ENCODE measurements at regions not wholly inside any gene's neighbourhood (a gene's known extent, or its start where the extent isn't known, plus 50 kb on each side); places are given as distances from the start of the nearest gene placed in this dataset.

- TF ChIP-seq, protein P1, sequence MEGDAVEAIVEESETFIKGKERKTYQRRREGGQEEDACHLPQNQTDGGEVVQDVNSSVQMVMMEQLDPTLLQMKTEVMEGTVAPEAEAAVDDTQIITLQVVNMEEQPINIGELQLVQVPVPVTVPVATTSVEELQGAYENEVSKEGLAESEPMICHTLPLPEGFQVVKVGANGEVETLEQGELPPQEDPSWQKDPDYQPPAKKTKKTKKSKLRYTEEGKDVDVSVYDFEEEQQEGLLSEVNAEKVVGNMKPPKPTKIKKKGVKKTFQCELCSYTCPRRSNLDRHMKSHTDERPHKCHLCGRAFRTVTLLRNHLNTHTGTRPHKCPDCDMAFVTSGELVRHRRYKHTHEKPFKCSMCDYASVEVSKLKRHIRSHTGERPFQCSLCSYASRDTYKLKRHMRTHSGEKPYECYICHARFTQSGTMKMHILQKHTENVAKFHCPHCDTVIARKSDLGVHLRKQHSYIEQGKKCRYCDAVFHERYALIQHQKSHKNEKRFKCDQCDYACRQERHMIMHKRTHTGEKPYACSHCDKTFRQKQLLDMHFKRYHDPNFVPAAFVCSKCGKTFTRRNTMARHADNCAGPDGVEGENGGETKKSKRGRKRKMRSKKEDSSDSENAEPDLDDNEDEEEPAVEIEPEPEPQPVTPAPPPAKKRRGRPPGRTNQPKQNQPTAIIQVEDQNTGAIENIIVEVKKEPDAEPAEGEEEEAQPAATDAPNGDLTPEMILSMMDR (IDR thresholded peaks at IDR 0.05; ENCODE audit: insufficient read depth, low read length, poor library complexity, severe bottlenecking): no peak
- no peak for TF ChIP-seq EZH2phosphoT487 (conservative IDR thresholded peaks at IDR 0.05; ENCODE audit: low read length)
Observed at GRCh38 chr12:90390947-90391346, 564.0 kb downstream of the CCER1 start.
